ENCODE measurements at regions not wholly inside any gene's neighbourhood (a gene's known extent, or its start where the extent isn't known, plus 50 kb on each side); places are given as distances from the start of the nearest gene placed in this dataset.

DNA sequence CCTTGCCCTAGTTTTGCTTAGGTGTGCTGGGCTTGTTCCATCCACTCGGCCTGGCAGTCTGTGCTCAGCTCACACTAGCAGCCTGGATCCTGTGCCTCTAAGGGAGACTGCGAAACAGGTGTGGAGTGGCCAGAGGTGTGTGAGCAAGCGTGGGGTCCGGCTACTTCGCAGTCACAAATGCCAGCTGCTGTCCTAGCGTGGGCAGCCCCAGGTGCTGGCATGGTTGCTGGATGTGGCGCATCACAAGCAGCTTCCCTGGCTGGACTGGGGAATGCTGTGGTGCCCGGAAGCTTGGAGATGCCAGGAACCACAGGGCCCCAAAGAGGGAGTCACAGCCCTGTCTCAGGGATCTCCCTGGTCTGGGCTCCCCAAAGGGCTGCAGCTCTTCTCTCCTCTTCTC, 119.0 kb upstream of the TMEFF2 start:
- DNase-seq (ENCODE audit: low read depth in 2 of 2), result no peak

DNA sequence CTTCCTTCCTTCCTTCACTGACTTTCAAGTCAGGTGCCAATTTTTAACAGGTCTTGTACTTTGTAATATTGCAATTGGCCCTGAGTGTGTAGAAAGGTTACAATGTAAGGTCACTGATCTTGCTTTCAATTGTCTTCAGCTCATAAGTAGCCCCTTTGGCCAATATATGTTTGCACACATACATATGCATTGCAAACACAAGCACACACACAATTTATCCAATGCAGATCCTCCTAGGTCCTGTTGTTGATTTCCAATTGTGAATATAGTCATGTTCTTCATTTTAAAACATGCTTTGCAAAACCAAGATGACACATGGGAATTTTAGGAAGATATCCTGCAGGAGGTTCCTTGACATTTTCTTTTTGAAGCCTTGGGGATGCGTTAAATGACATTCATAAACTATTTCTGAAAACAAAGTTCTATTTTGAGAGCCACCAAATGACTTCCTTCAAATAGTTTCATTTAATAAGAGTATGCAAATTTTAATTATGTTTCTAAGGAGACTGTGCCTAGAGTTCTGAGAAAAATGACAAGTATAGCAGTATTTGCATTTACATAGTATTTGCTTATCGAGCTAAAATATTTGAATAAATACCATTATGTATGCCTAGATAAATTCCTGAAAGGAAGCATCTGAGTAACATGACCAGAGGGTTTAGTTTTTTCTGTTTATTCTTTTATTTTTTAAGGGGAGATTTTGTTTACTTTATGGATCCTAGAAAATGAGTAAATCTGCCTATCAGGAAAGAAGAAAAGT, 117.1 kb upstream of the TMEFF2 start:
- no peak for DNase-seq (ENCODE audit: low read depth in 2 of 2)

DNA sequence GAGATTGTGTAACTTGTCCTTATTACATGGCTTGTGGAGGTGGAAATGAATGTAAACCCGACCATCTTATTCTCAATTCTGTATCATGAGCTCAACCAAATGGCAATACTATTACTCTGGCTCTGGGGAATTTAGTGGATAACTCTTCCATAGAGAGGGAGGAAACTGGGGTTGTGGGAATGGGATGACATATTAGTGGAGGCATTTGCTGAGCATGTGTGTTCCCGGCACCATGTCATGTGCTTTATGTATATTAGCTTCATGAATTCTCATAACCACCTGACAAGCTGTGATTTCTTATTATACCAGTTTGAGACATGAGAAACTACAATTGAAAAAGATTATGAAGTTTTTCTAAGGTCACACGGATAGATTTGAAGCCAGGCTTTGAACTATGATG, 112.8 kb upstream of the TMEFF2 start:
- DNase-seq (ENCODE audit: low read depth in 2 of 2), result no peak

DNA sequence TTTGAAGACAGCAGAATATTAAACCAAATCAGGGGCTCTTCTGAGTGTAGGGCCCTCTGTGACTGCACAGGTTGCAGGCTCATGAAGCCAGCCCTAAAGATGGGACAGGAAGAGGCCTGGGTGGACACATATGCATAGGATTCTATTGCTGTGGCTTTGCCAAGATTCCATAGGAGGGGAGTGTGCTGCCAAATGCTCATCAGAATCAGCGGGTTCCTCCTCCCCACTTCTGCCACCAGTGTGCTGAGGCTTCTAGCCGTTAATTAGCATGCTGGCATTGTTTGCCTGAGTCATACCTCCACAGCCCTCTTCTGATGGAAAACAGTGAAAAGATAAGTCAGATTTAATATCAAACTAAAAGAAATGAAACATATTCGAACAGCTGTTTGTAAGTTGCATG, 103.9 kb upstream of the TMEFF2 start:
- DNase-seq (ENCODE audit: low read depth in 2 of 2), result no peak

DNA sequence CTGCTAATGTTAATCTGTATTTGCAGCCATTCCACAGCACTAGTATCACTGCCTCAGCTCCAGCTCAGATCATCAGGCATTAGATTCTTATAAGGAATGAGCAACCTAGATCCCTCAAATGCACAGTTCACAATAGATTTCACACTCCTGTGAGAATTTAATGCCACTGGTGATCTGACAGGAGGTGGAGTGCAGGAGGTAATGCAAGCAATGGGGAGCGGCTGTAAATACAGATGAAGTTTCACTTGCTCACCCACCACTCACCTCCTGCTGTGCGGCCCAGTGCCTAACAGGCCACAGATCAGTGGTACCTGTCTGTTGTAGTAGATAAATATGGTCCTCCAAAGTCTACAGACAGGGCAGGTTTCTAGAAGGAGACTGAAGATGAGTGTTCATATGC, 97.7 kb upstream of the TMEFF2 start:
- no peak for DNase-seq (ENCODE audit: low read depth in 2 of 2)

DNA sequence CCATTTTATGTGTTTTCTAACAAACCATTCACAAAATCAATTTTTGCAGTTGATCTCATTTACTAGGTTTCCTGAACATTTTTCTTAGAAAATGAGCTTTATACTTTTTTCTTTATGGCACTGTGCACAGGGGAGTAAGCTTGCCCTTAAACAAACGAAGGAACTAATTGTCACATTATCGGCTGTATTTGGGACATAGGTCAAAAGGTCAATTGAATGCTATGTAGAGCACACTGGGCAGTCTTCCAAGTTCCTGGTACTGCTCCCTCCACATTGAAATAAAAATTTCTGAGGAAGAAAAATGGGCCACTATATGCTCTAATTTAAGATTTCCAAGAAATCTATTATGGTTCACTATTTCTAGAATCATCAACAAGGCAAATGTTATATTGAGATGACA, 93.6 kb upstream of the TMEFF2 start:
- DNase-seq (ENCODE audit: low read depth in 2 of 2), result no peak

DNA sequence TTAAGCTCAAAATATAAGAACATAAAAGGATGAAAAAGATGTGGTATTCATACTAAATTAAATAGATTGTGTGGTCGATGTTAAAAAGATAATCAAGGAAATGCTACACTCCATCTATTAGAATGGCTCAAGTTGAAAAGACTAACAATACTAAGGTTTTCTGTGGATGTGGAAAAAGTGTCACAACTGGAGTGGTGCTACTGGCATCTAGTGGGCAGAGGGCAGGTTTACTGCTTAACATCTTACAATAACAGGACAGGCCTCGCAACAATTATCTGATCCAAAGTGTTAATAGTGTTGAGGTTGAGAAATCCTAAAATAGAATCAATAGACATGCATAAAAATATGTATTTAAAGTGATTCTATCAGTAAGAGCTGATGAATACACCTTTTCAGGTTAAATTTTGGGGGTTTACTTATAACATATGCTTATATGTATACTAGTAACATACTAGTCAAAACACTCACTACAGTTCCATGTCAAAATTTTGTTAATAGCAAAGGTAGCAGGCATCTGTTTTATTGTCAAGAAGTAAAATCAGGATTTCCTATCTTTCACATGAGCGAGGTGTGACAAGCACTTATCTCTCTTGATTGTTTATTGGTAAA, 91.5 kb upstream of the TMEFF2 start:
- DNase-seq (ENCODE audit: low read depth in 2 of 2), result peak; percentile 32 to 65

DNA sequence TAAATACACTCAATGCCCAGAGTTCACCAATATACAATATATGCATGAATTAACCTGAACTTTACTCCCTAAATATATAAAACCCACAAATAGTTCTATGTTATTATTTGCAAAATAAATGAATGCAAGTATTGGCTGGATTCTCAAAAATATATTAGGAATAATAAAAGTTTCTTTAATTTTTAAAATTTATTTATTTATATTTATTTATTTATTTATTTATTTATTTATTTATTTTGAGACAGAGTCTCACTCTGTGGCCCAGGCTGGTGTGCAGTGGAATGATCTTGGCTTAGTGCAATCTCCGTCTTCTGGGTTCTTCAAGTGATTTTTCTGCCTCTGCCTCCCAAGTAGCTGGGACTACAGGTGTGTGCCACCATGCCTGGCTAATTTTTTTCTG, 88.7 kb upstream of the TMEFF2 start:
- no peak for DNase-seq (ENCODE audit: low read depth in 2 of 2)

DNA sequence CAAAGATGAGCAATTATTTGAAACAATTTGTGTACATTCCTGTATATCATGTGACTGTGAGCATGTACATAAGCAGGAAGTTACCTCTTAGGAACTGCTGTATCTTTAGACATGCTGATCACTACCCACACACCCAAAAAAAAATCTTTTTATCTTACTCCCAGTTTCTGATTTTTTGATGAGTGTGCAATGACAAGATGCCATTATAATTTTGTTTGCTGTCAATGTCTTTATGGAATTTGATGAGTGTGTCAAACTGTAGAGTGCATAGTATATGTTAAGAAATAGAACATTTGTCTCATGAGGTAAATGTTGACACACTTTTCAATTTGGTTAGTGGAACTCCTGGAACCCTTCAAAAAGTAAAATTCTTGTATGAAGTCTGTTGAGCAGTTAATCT, 84.0 kb upstream of the TMEFF2 start:
- DNase-seq (ENCODE audit: low read depth in 2 of 2), result no peak

DNA sequence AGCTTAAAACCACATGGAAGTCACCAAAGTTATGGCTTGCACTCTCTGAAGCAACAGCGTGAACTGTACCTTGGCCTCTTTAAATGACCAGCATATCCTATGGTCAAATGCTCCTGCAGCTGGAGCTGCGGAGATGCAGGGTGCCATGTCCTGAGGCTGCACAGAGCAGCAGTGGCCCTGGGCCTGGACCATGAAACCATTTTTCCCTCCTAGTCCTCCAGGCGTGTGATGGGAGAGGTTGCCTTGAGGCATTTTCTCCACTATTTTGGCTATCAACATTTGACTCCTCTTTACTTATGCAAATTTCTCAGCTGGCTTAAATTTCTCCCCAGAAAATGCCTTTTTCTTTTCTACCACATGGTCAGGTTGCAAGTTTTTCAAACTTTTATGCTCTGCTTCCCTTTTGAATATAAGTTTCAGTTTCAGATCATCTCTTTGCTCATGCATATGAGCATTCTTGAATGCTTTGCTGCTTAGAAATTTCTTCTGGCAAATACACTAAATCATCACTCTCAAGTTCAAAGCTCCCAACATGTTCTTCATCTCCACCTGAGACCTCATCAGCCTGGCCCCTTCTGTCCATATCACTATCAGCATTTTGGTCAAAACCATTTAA, 82.9 kb upstream of the TMEFF2 start:
- DNase-seq (ENCODE audit: low read depth in 2 of 2), result no peak

DNA sequence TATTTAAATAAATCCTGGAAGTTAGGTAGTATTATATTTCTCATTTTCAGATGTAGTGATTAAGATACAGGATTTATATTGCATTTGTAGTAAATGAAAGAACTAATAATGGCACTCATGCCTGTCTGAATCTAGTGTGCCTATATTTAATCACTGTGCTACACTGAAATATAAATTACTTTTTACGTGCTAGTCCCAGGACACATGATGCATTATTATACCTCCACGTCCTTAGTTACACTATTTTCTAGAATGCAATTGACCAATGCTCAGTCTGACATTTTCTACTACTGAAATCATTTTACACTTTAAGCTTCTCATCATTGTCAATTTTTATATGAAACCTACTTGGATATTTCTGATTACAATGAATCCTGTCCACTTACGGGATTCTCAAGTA, 80.9 kb upstream of the TMEFF2 start:
- DNase-seq (ENCODE audit: low read depth in 2 of 2), result no peak

DNA sequence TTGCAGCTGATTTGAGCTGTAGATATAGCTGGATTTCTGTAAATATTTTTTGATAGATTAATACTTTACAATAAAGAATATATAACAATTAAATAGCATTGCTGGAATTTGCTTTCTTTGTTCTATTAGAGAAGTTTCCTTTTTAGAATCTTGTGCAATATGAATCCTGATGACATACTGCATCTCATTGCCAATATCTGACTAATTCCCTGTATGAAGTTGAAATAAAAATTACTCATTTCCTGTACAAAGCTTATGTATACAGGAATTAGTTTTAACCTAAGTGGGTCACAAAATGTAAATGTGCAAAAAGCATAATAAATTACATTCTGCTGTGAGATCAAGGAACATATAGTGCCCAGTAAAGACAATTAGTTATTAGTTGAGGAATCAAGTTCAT, 72.8 kb upstream of the TMEFF2 start:
- DNase-seq (ENCODE audit: low read depth in 2 of 2), result peak; percentile 48 to 78

DNA sequence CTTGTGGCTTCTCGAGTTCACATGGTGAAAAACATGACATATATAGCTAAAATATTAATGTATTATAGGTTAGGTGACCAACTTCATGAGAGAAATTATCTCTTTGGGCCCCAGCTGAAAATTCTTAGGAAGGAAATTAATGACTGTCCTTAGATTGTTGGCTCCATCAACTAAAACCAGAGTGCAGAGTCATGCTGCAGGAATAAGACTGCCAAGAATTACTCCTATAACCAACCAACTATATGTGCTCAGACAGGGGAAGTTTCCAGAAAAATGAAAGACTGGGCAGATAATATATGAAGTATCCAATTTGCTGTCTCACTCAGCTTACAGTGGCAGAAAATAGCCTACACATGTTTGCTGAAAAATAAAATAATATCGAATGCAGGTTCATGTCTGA, 71.0 kb upstream of the TMEFF2 start:
- DNase-seq (ENCODE audit: low read depth in 2 of 2), result no peak

DNA sequence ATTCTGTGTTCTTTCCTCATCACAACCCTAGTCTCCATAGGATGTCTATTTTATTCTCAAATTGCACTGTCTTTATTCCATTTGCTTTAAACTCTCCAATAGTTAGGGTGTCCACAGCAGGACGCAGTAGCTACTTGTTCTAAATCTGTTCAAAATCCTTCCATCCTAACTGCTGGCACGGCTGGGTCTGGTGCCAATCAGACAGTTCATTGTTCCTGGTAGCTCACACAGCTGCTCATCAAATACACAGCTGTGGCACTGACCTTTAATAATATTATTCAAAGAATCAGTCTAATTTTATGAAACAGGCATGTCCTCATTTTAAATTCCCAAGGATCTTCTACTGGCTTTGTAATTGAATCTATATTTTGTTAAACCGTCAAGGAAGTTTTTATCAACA, 59.7 kb upstream of the TMEFF2 start:
- no peak for DNase-seq (ENCODE audit: low read depth in 2 of 2)

DNA sequence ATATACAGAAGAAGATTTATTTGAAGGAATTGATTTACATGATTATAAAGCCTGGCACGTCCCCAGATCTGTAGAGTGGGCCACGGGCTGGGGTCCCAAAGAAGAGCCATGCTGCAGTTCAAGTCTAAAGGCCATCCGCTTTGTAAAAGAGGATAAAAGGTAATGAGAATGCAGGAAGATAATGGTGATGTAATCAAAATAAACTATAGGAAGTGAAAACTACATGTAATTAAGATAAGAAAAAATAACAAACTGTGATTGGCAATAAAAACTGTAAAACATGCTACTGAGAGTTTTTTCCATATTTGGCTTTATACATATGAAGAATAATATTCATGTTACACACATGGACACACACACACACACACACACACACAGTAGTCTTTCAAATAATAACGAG, 59.0 kb upstream of the TMEFF2 start:
- no peak for DNase-seq (ENCODE audit: low read depth in 2 of 2)

DNA sequence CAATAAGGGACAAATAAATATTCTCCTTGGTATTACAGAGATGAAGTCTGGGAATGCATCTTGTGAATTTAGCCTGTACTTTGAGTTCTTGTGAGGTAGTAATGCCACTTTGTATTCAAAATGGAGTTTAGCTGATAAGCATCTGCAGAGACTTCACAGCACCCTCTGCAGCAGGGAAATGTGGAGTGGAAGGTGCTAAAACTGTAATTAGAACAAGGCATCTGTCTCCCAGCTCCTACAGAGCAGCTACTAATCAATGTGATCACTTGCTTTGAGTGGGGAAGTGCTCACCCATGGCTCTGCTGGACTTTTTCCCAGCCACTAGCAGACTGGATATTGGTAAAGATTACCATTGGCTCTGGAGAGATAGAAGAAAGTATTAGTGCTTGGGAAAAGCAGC, 56.2 kb upstream of the TMEFF2 start:
- DNase-seq (ENCODE audit: low read depth in 2 of 2), result no peak

DNA sequence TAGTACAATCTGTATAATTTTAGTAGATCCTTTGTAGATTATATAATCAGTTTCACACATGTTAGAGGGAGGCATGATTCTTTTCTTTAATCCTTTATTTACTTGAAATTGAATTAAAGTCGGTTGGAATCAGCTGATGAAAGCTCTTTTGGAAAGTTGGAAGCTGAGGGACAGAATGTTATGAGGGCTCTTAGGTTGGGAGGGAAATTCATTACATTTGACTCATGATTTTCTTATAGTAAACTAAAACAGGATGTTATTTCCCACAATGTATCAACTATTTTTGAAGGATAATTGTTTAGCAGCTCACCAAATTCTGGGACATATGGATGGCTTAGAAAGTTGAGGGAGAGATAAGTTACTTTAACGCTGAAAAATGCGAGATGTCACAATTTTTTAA, 52.7 kb upstream of the TMEFF2 start:
- no peak for DNase-seq (ENCODE audit: low read depth in 2 of 2)

DNA sequence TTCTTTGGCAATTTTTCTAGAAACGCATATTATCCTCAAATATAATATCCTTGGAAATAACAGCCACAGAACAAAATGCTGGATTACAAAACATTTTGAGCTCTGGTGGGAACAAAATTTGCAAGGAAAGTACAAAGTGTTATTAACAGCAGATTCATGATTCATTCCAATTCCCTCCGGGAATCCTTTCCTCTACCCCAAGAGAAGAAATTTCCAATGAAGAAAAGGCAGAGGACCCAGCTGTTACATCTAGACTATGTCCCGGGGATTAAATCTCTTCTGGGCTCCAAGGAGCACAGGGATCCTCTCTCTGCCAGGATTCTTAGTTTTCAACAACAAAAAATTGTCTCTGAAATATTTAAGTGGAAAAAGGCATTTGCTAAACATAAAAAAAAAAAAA, 51.6 kb upstream of the TMEFF2 start:
- DNase-seq (ENCODE audit: low read depth in 2 of 2), result no peak

DNA sequence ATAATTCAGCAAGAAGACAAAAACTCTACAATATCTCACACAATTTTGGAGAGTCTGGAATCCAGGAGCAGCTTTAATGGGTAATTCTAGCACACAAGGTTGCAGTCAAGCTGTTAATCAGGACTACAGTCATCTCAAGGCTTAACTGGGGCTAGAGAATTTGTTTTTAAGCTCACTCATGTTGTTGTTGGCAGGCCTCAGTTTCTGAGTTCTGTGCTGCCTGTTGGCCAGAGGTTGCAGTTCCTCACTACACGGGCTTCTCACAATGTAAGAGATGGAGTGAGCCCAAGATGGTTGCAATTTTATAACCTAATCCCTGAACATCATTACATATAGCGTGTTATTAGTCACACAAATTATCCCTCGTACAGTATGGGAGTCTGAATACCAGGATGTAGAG, 50.6 kb upstream of the TMEFF2 start:
- no peak for DNase-seq (ENCODE audit: low read depth in 2 of 2)

Measured in dermis microvascular lymphatic vessel endothelial cell (primary cell).